MM.1S (cell line): ENCODE measurements at regions not wholly inside any gene's neighbourhood (a gene's known extent, or its start where the extent isn't known, plus 50 kb on each side); places are given as distances from the start of the nearest gene placed in this dataset.

Experiments used
- DNase-seq: peaks from one replicate; pipeline ENCODE4 v3.0.0-alpha.2; 2015
- H2AFZ ChIP-seq: fragments of 300-600 bp; sonication (generic); 2 replicates; pipeline ENCODE4 v1.6.0; 2016; ENCODE audit warnings: antibody characterized with exemption, low read length
- H3F3A ChIP-seq: fragments of 300-600 bp; sonication (generic); 2 replicates; pipeline ENCODE4 v1.6.1; 2016; ENCODE audit warnings: mild to moderate bottlenecking, antibody characterized with exemption, low read length, moderate library complexity, mixed read lengths; ENCODE audit not compliant: insufficient read depth
- H3K27ac ChIP-seq: fragments of 300-600 bp; sonication (generic); 2 replicates; pipeline ENCODE4 v1.5.1; 2016; ENCODE audit warnings: mild to moderate bottlenecking, low read length
- H3K27me3 ChIP-seq: fragments of 300-600 bp; sonication (generic); replicated peaks from 2 replicates; pipeline ENCODE4 v1.6.0; 2016; ENCODE audit warnings: low read length; ENCODE audit not compliant: insufficient read depth
- H3K36me3 ChIP-seq: fragments of 300-600 bp; sonication (generic); replicated peaks from 2 replicates; pipeline ENCODE4 v1.6.1; 2016; ENCODE audit warnings: mild to moderate bottlenecking, low read length, mixed read lengths; ENCODE audit not compliant: insufficient read depth
- H3K4me1 ChIP-seq: fragments of 300-600 bp; sonication (generic); 2 replicates; pipeline ENCODE4 v1.6.1; 2016; ENCODE audit warnings: low read length, mixed read lengths
- H3K4me2 ChIP-seq: fragments of 300-600 bp; sonication (generic); 2 replicates; pipeline ENCODE4 v1.6.0; 2016; ENCODE audit warnings: low read depth, low read length
- H3K4me3 ChIP-seq: fragments of 300-600 bp; sonication (generic); 2 replicates; pipeline ENCODE4 v1.5.1; 2016; ENCODE audit warnings: low read length, mixed read lengths
- H3K79me2 ChIP-seq: fragments of 300-600 bp; sonication (generic); 2 replicates; pipeline ENCODE4 v1.6.1; 2016; ENCODE audit warnings: mixed run types, low read length, mixed read lengths
- H3K9ac ChIP-seq: fragments of 300-600 bp; sonication (generic); 2 replicates; pipeline ENCODE4 v1.6.1; 2016; ENCODE audit warnings: low read length, mixed read lengths
- H3K9me2 ChIP-seq: fragments of 300-600 bp; sonication (generic); replicated peaks from 2 replicates; pipeline ENCODE4 v1.6.1; 2016; ENCODE audit warnings: mild to moderate bottlenecking, low read length, mixed read lengths; ENCODE audit not compliant: insufficient read depth
- H3K9me3 ChIP-seq: fragments of 300-600 bp; sonication (generic); replicated peaks from 2 replicates; pipeline ENCODE4 v1.6.1; 2016; ENCODE audit warnings: mild to moderate bottlenecking, low read length, mixed read lengths; ENCODE audit not compliant: insufficient read depth
- H4K20me1 ChIP-seq: fragments of 300-600 bp; sonication (generic); 2 replicates; pipeline ENCODE4 v1.6.1; 2016; ENCODE audit warnings: mild to moderate bottlenecking, low read length, moderate library complexity, mixed read lengths; ENCODE audit not compliant: insufficient read depth
- CTCF ChIP-seq: fragments of 300-600 bp; sonication (generic); IDR thresholded peaks from 2 replicates; pipeline ENCODE4 v1.5.1; 2016; ENCODE audit warnings: antibody characterized with exemption, low read length, mixed read lengths
- EZH2 ChIP-seq: fragments of 300-600 bp; sonication (generic); optimal IDR thresholded peaks from 2 replicates; pipeline ENCODE3; 2017; ENCODE audit warnings: low read depth, mild to moderate bottlenecking, antibody characterized with exemption, low read length, mixed read lengths
- EZH2phosphoT487 ChIP-seq: fragments of 300-600 bp; sonication (generic); IDR thresholded peaks from 2 replicates; pipeline ENCODE4 v1.6.1; 2018; ENCODE audit warnings: antibody characterized with exemption, low read length

- no peak for DNase-seq
- Histone ChIP-seq H3K9me2 (no peaks in the 10 kb centered on the region), H3K36me3 (no peaks in the 10 kb centered on the region), H3K27ac (no peak overlapping the region), H3K4me2 (no peak overlapping the region), H3K4me3 (no peak overlapping the region), H3K9ac (no peak overlapping the region), H3K4me1 (peaks cover 42% of the 10 kb centered on the region), H3K9me3 (no peaks in the 10 kb centered on the region), H4K20me1 (no peaks in the 10 kb centered on the region), H3F3A (peaks cover 25% of the 10 kb centered on the region), H3K27me3 (no peaks in the 10 kb centered on the region), H3K79me2 (peaks cover 2% of the 10 kb centered on the region; the same call in 1 of the 2 replicates), H2AFZ (no peak overlapping the region)
- TF ChIP-seq EZH2 (no peak), EZH2phosphoT487 (no peak), CTCF (no peak)
Observed at GRCh38 chrX:45761920-45762319, 561.2 kb upstream of the DIPK2B start.

GRCh38 chrX:45760187-45760742 lies 559.6 kb upstream of the DIPK2B start:
- no peak for TF ChIP-seq EZH2
- no peak overlapping the region for H3K4me3 ChIP-seq
- no peak for DNase-seq
- no peaks in the 10 kb centered on the region for H4K20me1 ChIP-seq
- peaks cover 7% of the 10 kb centered on the region for H3K79me2 ChIP-seq
- H3K9me2 ChIP-seq = no peaks in the 10 kb centered on the region
- no peaks in the 10 kb centered on the region for H3K36me3 ChIP-seq
- H3K27ac ChIP-seq = peak overlapping the region; percentile 89; the same call in 1 of the 2 replicates
- peaks cover 25% of the 10 kb centered on the region for H3F3A ChIP-seq
- no peak overlapping the region for H3K9ac ChIP-seq
- H3K27me3 ChIP-seq = no peaks in the 10 kb centered on the region
- H2AFZ ChIP-seq = no peak overlapping the region
- H3K4me2 ChIP-seq = peak overlapping the region; percentile 82
- H3K9me3 ChIP-seq = no peaks in the 10 kb centered on the region
- peaks cover 49% of the 10 kb centered on the region for H3K4me1 ChIP-seq

- Histone ChIP-seq H3K4me2 (peak overlapping the region; percentile 82), H3K9me2 (no peaks in the 10 kb centered on the region), H3K36me3 (no peaks in the 10 kb centered on the region), H3K79me2 (peaks cover 7% of the 10 kb centered on the region), H3K27me3 (no peaks in the 10 kb centered on the region), H3K9me3 (no peaks in the 10 kb centered on the region), H3F3A (peaks cover 25% of the 10 kb centered on the region), H3K4me1 (peaks cover 57% of the 10 kb centered on the region), H3K27ac (peak overlapping the region; percentile 89), H4K20me1 (no peaks in the 10 kb centered on the region), H3K4me3 (peak overlapping the region; percentile 41), H3K9ac (peak overlapping the region; percentile 43), H2AFZ (no peak overlapping the region)
- TF ChIP-seq CTCF = no peak
- TF ChIP-seq EZH2 = no peak
- TF ChIP-seq EZH2phosphoT487 = no peak
- peak; percentile 74 for DNase-seq
Observed at GRCh38 chrX:45758738-45759397, 558.2 kb upstream of the DIPK2B start.

- H3K9ac ChIP-seq = peak overlapping the region; percentile 43
- H2AFZ ChIP-seq = no peak overlapping the region
- TF ChIP-seq EZH2 (no peak), CTCF (no peak), EZH2phosphoT487 (no peak)
- peak overlapping the region; percentile 89 for H3K27ac ChIP-seq
- peak overlapping the region; percentile 82 for H3K4me2 ChIP-seq
- peak overlapping the region; percentile 41 for H3K4me3 ChIP-seq
- H3K36me3 ChIP-seq = no peaks in the 10 kb centered on the region
- H3F3A ChIP-seq = peaks cover 27% of the 10 kb centered on the region
- peaks cover 7% of the 10 kb centered on the region for H3K79me2 ChIP-seq
- peak; percentile 71 for DNase-seq
- H3K9me2 ChIP-seq = no peaks in the 10 kb centered on the region
- H3K4me1 ChIP-seq = peaks cover 60% of the 10 kb centered on the region
- H3K9me3 ChIP-seq = no peaks in the 10 kb centered on the region
- no peaks in the 10 kb centered on the region for H3K27me3 ChIP-seq
- no peaks in the 10 kb centered on the region for H4K20me1 ChIP-seq
Observed at GRCh38 chrX:45758319-45758718, 557.6 kb upstream of the DIPK2B start.
